ENCODE measurements at regions not wholly inside any gene's neighbourhood (a gene's known extent, or its start where the extent isn't known, plus 50 kb on each side); places are given as distances from the start of the nearest gene placed in this dataset.

GRCh38 chr2:56030062-56030461 is 106.5 kb upstream of the EFEMP1 start:
- no peak for TF ChIP-seq CTCF (IDR thresholded peaks at IDR 0.05)
- no peak for TF ChIP-seq POLR2A (IDR thresholded peaks at IDR 0.05)

Data from adrenal gland (tissue), 5 donors.